ENCODE measurements at regions not wholly inside any gene's neighbourhood (a gene's known extent, or its start where the extent isn't known, plus 50 kb on each side); places are given as distances from the start of the nearest gene placed in this dataset.

DNA sequence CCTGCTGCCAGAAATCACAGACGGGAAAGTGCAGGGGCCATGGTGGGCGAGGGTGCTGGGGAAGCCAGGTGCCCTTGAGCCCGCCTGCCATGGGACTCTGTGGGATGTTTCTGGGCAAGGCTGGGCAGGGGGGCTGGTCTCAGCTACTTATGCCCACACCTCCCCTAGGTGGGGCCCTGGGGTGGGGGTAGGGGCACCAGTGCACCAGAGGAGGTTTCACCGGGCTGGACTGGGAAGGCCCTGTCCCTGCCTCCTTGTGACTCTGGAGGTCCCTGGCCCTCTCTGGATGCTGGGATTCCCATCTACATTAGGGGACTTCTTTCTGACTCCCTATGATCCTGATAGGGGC is 75.2 kb upstream of the WNT11 start:
- DNase-seq (no peak), ATAC-seq (ENCODE audit: low read depth) (no peak)
- H3K36me3 Mint-ChIP-seq: no peaks in the 10 kb centered on the region
- POLR2A ChIA-PET: no interaction called here
- H3K27me3 Mint-ChIP-seq: no peaks in the 10 kb centered on the region
- H3K27ac Mint-ChIP-seq: no peak overlapping the region
- no peaks in the 10 kb centered on the region for H3K9me3 Mint-ChIP-seq
- no peak overlapping the region for H3K4me3 Mint-ChIP-seq
- peaks cover 8% of the 10 kb centered on the region for H3K4me1 Mint-ChIP-seq

DNA sequence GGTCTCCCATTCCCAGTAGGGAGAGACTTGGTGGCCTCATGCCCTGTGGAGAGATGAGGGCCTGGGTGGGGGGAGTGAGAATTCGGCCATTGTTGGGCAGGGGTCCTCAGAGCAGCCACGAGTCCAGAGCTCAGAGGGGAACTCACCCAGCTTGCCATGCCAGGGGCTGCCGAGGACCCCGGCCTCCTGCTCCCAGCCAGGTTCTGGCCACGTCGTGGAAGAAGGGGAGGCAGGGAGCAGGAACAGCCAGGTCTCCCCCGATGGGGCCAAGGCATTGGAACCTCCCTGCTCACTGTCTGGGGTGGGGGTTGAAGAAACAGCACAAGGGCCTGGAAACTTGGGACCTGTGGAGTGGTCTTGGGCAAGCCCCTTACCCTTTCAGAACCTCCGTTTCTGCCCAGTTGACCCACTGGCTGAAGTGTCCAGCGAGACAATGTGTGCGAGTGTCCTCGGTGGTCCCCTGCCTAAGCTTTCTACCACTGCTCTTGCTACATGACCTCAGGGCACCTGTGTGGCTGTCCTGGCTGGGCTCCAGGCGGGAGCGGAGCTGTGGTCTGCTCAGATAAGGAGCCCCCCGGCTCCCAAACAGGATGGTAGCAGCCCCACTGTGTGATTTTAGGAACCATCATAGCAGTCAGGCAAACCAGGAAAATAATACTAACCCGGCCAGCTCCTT is 74.7 kb upstream of the WNT11 start:
- Mint-ChIP-seq H3K27me3 (no peaks in the 10 kb centered on the region), H3K4me3 (no peak overlapping the region), H3K27ac (no peak overlapping the region), H3K9me3 (no peaks in the 10 kb centered on the region), H3K4me1 (peaks cover 8% of the 10 kb centered on the region), H3K36me3 (no peaks in the 10 kb centered on the region)
- DNase-seq: no peak
- ATAC-seq (ENCODE audit: low read depth): no peak
- POLR2A ChIA-PET: no interaction called here

DNA sequence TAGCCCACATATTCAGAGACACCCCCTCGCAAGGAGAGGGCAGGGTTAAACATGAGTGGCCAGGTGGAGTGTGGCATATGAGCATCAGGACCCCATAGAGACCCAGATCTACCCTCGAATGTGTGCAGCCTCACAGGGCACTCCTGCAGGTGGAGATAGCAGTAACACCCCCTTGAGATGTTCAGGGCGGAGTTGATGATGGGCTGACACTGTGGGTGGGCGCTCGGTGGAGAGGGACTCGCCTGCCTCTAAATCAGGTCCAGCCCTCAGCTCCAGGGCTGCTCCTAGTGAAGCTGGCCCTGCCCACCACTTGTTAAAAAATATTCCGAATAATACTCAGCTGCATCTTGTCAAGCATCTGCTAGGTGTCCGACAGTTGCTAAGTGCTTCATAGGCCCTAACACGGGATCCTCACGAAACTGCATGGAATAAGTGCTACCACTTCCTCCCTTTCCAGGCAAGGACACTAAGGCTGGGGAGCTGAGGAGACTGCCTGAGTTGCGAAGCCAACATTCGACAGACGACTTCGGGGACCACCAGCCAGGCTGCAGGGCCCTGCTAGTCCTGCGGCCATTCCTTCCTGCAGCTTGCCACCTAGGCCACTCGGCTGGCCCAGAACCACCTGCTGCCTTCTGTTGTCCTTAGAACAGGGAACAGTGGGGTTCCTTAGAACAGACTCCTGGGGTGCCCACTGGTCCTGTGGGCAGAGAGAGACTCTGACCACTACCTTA is 74.0 kb upstream of the WNT11 start:
- H3K4me1 Mint-ChIP-seq: peaks cover 5% of the 10 kb centered on the region
- H3K9me3 Mint-ChIP-seq: no peaks in the 10 kb centered on the region
- H3K27me3 Mint-ChIP-seq: no peaks in the 10 kb centered on the region
- no peak for DNase-seq
- H3K27ac Mint-ChIP-seq: no peak overlapping the region
- POLR2A ChIA-PET: no interaction called here
- H3K4me3 Mint-ChIP-seq: no peak overlapping the region
- no peak for ATAC-seq (ENCODE audit: low read depth)
- no peaks in the 10 kb centered on the region for H3K36me3 Mint-ChIP-seq

DNA sequence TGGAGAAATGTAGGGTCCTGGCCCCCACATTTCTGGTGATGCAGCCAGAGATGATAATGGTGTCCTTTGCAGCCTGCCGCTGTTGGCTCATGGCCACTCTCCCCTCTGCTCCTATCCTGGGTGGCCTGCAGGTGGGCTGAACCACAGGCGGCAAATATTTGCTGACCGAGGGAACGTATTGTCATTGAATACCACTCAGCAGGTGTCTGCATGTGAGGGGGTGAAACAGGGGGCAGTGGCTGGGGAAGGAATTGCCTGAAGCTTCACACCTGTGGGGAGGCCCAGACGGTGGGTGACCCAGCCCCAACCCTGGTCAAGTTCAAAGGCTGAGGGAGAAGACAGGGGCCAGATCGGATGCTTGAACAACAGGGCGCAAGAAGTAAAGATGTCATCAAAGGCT is 73.3 kb upstream of the WNT11 start:
- DNase-seq (no peak), ATAC-seq (ENCODE audit: low read depth) (no peak)
- Mint-ChIP-seq H3K4me1 (peaks cover 4% of the 10 kb centered on the region), H3K4me3 (no peak overlapping the region), H3K36me3 (no peaks in the 10 kb centered on the region), H3K27me3 (no peaks in the 10 kb centered on the region), H3K27ac (no peak overlapping the region), H3K9me3 (no peaks in the 10 kb centered on the region)
- POLR2A ChIA-PET: no interaction called here

DNA sequence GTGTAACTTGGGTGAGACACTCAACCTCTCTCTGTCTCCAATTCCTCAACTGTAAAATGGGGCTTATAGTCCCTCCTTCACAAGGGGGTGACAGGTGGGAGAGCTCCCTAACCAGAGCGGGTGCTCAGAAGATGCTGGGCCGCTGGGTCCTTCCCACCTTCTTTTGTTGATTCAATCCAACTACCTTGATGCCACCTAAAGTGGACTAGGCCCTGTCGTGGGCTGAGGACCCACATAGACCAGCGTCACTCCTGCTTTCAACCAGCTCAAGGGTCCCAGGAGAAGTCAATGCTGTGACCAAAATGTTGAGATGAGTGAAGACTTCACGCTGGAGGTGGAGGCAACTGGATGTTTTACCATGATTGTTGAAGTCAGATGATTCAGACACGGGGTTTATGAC is 72.7 kb upstream of the WNT11 start:
- POLR2A ChIA-PET: no interaction called here
- no peak overlapping the region for H3K4me3 Mint-ChIP-seq
- H3K27ac Mint-ChIP-seq: no peak overlapping the region
- peaks cover 4% of the 10 kb centered on the region for H3K4me1 Mint-ChIP-seq
- H3K36me3 Mint-ChIP-seq: no peaks in the 10 kb centered on the region
- ATAC-seq (ENCODE audit: low read depth) (no peak), DNase-seq (no peak)
- no peaks in the 10 kb centered on the region for H3K9me3 Mint-ChIP-seq
- H3K27me3 Mint-ChIP-seq: peaks cover 2% of the 10 kb centered on the region

DNA sequence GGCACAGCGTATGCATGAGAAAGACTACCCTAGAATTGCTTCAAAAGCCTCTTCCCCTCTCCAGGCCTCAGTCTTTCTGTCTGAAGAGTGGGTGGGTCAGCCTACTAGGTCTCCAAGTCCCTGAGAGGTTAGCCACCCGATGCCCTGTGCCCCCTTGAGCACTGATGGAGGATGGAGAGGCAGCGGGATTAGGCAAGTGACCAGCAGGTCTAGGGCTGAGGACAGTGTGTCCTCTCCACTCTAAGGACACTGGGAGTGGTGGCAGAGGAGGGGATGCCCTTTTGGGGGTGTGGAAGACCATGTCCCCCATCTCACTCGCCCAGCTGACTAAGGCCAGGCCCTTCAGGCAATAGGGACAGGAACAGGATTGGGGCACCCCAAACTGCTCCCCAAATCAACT is 72.2 kb upstream of the WNT11 start:
- Mint-ChIP-seq H3K27ac (no peak overlapping the region), H3K36me3 (no peaks in the 10 kb centered on the region), H3K4me1 (peaks cover 4% of the 10 kb centered on the region), H3K27me3 (peaks cover 2% of the 10 kb centered on the region), H3K9me3 (no peaks in the 10 kb centered on the region), H3K4me3 (no peak overlapping the region)
- POLR2A ChIA-PET: no interaction called here
- no peak for DNase-seq
- ATAC-seq (ENCODE audit: low read depth): no peak

DNA sequence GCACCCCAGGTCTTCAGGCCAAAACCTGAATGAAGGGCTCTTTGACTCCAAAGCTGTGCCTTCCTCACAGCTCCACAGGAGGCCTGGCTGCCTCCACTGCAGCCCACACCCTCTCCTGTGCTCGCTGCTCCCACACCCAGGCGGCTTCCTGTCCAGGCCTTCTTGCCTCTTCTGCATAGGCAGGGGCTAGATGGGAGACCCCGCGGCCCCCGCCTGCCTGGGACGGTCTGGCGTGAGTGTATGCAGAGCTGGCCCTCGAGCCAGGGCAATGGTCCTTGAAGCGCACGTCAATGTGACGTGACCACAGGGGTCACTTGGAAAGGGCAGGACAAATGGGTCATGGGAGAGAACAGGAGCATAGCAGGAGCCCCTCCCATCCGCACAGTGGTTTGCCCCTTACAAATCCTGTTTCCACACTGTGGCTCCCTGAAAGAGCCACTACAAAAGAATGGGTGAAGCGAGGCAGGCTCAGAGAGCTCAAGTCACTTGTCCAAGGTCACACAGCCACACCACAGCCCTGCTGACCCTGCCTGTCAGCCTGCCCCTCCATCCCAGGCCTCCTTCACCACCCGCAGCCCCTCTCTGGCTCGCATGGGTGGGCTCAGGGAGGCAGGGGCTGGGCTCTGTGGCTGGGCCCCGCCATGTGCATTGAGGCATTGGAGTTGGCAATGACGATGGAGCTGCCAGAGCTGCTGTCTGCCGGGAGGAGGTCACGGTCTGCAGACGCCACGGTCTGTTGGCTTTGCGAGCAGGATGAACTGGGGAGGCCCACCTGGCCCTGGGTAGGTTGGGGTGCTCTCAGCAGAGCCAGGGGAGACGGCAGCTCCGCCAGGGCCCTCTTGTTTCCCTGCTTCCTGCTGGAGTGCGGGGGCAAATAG is 71.2 kb upstream of the WNT11 start:
- no peak for DNase-seq
- no peak for ATAC-seq (ENCODE audit: low read depth)
- H3K36me3 Mint-ChIP-seq: no peaks in the 10 kb centered on the region
- no peak overlapping the region for H3K27ac Mint-ChIP-seq
- H3K4me1 Mint-ChIP-seq: no peaks in the 10 kb centered on the region
- no peak overlapping the region for H3K4me3 Mint-ChIP-seq
- peaks cover 2% of the 10 kb centered on the region for H3K27me3 Mint-ChIP-seq
- no peaks in the 10 kb centered on the region for H3K9me3 Mint-ChIP-seq
- POLR2A ChIA-PET: no interaction called here

DNA sequence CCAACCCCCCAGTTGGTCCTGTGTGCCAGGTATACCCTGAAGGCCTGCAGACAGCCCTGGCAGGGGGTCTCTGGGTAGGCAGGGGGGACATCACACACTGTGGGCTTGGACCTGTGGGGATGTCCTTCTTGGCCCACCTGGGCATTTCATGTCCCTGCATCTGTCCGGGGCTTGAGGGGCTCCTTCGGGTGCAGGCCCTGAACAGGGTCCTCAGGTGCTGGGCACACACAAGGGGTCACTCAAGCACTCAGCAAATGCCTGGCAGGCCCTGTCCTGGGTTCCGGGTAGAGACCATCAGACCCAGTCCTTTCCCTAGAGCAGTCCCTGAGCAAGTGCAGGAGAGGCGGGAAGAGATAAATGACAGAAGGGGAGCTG is 70.5 kb upstream of the WNT11 start:
- H3K4me1 Mint-ChIP-seq: no peaks in the 10 kb centered on the region
- no peaks in the 10 kb centered on the region for H3K9me3 Mint-ChIP-seq
- POLR2A ChIA-PET: no interaction called here
- H3K4me3 Mint-ChIP-seq: no peak overlapping the region
- no peak overlapping the region for H3K27ac Mint-ChIP-seq
- peaks cover 2% of the 10 kb centered on the region for H3K27me3 Mint-ChIP-seq
- ATAC-seq (ENCODE audit: low read depth) (no peak), DNase-seq (no peak)
- H3K36me3 Mint-ChIP-seq: no peaks in the 10 kb centered on the region

DNA sequence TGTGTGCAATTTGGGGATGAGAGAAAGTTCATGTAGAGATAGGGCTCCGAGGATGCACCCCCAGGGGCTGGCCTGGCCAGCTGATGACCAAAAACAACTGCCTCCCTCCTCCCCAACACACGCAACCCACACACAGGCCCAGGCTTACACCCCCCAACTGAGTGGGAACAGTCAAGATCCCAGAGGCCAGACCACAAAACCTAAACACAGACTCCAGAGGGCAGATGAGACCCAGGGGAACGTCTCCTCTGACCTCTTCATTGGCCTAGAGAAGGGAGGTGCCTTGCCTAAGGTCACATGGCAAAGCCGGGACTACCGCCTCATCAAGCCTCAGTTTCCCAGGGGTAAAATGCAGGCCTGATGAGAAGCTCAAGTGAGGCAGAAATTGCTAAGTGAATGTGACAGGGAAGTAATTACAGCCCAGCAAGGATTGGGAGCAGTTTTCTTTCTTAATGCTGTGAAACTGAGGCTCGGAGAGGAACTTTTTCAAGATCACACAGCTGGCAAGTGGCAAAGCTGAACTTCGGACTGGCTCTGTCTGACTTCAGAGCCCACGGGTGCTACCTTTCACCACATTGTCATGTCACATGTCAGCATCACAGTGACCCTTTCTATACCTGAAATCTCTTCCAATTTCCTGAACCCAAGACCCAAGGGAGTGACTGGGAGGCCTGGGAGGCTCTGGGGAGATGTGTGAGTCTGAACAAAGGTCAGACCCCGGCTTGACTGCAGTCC is 69.9 kb upstream of the WNT11 start:
- Mint-ChIP-seq H3K9me3 (no peaks in the 10 kb centered on the region), H3K4me1 (no peaks in the 10 kb centered on the region), H3K27me3 (peaks cover 2% of the 10 kb centered on the region), H3K4me3 (no peak overlapping the region), H3K36me3 (no peaks in the 10 kb centered on the region), H3K27ac (no peak overlapping the region)
- ATAC-seq (ENCODE audit: low read depth): no peak
- POLR2A ChIA-PET: no interaction called here
- DNase-seq: no peak

DNA sequence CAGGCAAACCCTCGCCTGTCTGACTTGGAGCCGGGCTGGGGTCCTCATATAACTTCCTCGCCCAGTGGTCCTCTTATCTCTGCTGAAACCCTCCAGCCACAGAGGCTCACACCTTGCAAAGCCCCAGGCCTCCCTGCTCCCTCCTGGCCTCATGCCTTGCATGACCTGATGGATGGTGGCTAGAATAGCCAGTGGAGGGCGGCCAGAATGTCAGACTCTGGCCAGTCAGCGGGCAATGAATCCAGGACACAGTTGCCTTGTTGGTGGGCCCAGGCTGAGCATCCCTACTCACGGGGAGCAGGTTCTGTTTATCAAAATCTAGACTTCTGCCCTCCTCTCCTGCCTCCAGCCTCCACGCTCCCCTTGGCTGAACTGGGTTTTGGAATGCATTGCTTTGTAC is 69.1 kb upstream of the WNT11 start:
- POLR2A ChIA-PET: no interaction called here
- Mint-ChIP-seq H3K27me3 (peaks cover 2% of the 10 kb centered on the region), H3K27ac (no peak overlapping the region), H3K9me3 (no peaks in the 10 kb centered on the region), H3K4me1 (no peaks in the 10 kb centered on the region), H3K4me3 (no peak overlapping the region), H3K36me3 (no peaks in the 10 kb centered on the region)
- no peak for ATAC-seq (ENCODE audit: low read depth)
- no peak for DNase-seq

DNA sequence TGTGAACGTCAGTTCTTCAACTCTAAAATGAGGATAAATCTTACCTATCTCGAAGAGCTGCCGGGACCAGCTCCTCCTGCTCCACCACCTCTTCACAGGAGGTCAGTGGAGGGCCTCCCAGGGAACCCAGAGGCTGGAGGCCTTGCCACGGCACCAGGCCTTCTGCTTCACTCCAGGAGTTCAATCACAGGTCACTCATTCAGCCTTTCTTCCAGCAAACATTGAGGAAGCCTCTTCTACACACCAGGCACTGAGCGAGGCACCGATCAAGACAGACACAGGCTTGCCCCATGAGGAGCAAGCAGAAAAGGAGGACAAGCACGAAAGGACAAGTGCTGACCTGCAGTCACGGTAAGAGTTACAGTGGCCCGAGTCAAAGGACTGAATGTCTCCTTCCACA is 64.8 kb upstream of the WNT11 start:
- ATAC-seq (ENCODE audit: low read depth): no peak
- Mint-ChIP-seq H3K27ac (no peak overlapping the region), H3K27me3 (peaks cover 9% of the 10 kb centered on the region), H3K4me3 (no peak overlapping the region), H3K9me3 (peaks cover 2% of the 10 kb centered on the region), H3K4me1 (no peaks in the 10 kb centered on the region), H3K36me3 (peaks cover 2% of the 10 kb centered on the region)
- no peak for DNase-seq
- POLR2A ChIA-PET: no interaction called here

DNA sequence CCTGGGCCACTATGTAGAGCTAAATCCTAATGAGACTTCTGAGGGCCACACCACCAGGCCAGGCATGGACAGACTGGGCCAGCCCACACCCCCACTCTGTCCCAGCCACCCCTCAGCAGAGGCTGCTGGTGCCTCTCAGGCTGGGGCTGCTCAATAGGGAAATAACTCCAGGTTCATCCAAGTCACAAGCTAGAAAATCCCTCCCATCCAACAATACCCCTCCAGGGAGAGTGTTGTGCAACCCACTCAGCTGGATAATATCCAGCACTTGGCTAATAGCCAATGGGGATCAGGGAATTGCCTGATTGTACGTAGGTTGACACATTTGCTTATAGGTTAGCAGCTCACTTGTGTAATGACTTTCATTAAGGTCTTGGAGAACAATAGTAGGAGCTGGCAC is 64.1 kb upstream of the WNT11 start:
- Mint-ChIP-seq H3K27ac (no peak overlapping the region), H3K9me3 (peaks cover 2% of the 10 kb centered on the region), H3K4me3 (no peak overlapping the region), H3K27me3 (peaks cover 14% of the 10 kb centered on the region), H3K36me3 (peaks cover 2% of the 10 kb centered on the region), H3K4me1 (no peaks in the 10 kb centered on the region)
- POLR2A ChIA-PET: no interaction called here
- DNase-seq (no peak), ATAC-seq (ENCODE audit: low read depth) (no peak)

DNA sequence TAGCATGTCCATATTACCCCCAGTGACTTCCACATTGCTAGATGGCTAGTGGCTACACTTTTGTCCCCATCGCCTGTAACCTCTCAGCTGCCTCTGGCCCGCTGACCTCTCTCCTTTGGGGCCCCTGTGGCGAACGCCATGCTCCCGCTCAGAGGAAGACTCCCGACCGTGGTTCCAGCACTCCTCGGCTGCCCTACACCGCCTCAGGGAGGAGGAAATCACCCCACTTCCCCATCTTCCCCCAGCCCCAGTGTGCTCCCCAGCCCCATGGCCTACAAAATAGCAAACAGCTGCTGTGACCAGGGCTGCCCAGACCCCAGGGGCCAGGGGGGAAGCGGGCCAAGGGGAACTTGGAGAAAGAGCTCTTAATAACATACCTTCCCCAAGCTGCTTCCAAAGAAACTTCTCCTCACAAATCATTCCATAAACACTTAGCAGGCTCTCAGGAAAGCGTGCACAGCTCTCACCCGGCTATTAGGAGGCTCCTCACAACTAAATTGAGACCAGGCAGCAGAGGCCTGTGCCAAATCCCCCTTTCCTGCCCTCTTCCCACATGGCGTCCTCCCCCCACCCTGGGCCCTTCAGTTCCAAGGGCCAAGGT is 63.5 kb upstream of the WNT11 start:
- Mint-ChIP-seq H3K4me3 (no peak overlapping the region), H3K27me3 (peaks cover 14% of the 10 kb centered on the region), H3K27ac (no peak overlapping the region), H3K36me3 (peaks cover 2% of the 10 kb centered on the region), H3K9me3 (peaks cover 2% of the 10 kb centered on the region), H3K4me1 (no peaks in the 10 kb centered on the region)
- POLR2A ChIA-PET: no interaction called here
- ATAC-seq (ENCODE audit: low read depth) (no peak), DNase-seq (no peak)
